ENCODE measurements at regions not wholly inside any gene's neighbourhood (a gene's known extent, or its start where the extent isn't known, plus 50 kb on each side); places are given as distances from the start of the nearest gene placed in this dataset.

- no peak overlapping the region for H3K14ac ChIP-seq (replicated peaks; ENCODE audit: low read depth, low read length)
- no peaks in the 10 kb centered on the region for H3K9me3 ChIP-seq (ENCODE audit: control insufficient read depth, insufficient read depth, low read length)
- H2BK20ac ChIP-seq (ENCODE audit: low read depth, low read length) = no peak overlapping the region
- no TSS peak for BruUV-seq (replicated peaks)
- intact Hi-C loops (cut with micrococcal nuclease) = no loop called here
- no peak overlapping the region for H3K27ac ChIP-seq (ENCODE audit: insufficient read depth, low read length)
- H3K27me3 ChIP-seq (ENCODE audit: control insufficient read depth, insufficient read depth, low read length) = no peaks in the 10 kb centered on the region
- H3K4me1 ChIP-seq (ENCODE audit: control insufficient read depth, insufficient read depth, low read length) = no peaks in the 10 kb centered on the region
- no peaks in the 10 kb centered on the region for H4K20me1 ChIP-seq (ENCODE audit: insufficient read depth, low read length)
- H3K9ac ChIP-seq (ENCODE audit: low read depth, low read length) = no peak overlapping the region
- ChIA-PET POLR2A (ENCODE audit: unreplicated experiment) (no interaction called here), CTCF (no interaction called here)
- H4K8ac ChIP-seq (ENCODE audit: low read depth in 2 of 2, low read length in 2 of 2) = no peak overlapping the region
- no peak overlapping the region for H2BK5ac ChIP-seq (ENCODE audit: low read depth, low read length, poor library complexity, severe bottlenecking)
- H3K23ac ChIP-seq (ENCODE audit: low read depth, low read length) = no peak overlapping the region
- H3K36me3 ChIP-seq (ENCODE audit: control insufficient read depth, insufficient read depth, low read length) = no peaks in the 10 kb centered on the region
- dilution Hi-C loops (cut with HindIII; ENCODE audit: low sequenced_read_pairs, unreplicated experiment) = no loop called here
- H2AFZ ChIP-seq (replicated peaks; ENCODE audit: low read length, poor library complexity) = no peak overlapping the region
- no peak overlapping the region for H3K56ac ChIP-seq (ENCODE audit: extremely low read depth, insufficient read depth, low read length)
- no peak for TF ChIP-seq MAZ (IDR thresholded peaks at IDR 0.05; ENCODE audit: borderline replicate concordance, low read depth, low read length)
- no peak for TF ChIP-seq USF2 (IDR thresholded peaks at IDR 0.05; ENCODE audit: low read depth, low read length)
- no peak for TF ChIP-seq FOS (IDR thresholded peaks at IDR 0.05; ENCODE audit: low read depth, low read length)
- no peak for TF ChIP-seq POLR2A (IDR thresholded peaks at IDR 0.05; ENCODE audit: low read depth, low read length)
- no peak for TF ChIP-seq RCOR1 (IDR thresholded peaks at IDR 0.05; ENCODE audit: insufficient replicate concordance, low read length)
- TF ChIP-seq CTCF (conservative IDR thresholded peaks at IDR 0.05; ENCODE audit: low read depth, low read length) = no peak
- TF ChIP-seq RAD21 (IDR thresholded peaks at IDR 0.05; ENCODE audit: low read length) = no peak
- no peak for TF ChIP-seq MAFK (IDR thresholded peaks at IDR 0.05; ENCODE audit: low read depth, low read length)
- TF ChIP-seq RFX5 (IDR thresholded peaks at IDR 0.05; ENCODE audit: low read depth, low read length) = no peak
- TF ChIP-seq BHLHE40 (IDR thresholded peaks at IDR 0.05; ENCODE audit: low read depth, low read length) = no peak
- TF ChIP-seq ELK1 (IDR thresholded peaks at IDR 0.05; ENCODE audit: borderline replicate concordance, low read depth, low read length) = no peak
- TF ChIP-seq MXI1 (IDR thresholded peaks at IDR 0.05; ENCODE audit: borderline replicate concordance, low read depth, low read length) = no peak
- TF ChIP-seq NFE2L2 (IDR thresholded peaks at IDR 0.05; ENCODE audit: low read depth, low read length) = no peak
- TF ChIP-seq CHD1 (IDR thresholded peaks at IDR 0.05; ENCODE audit: low read depth, low read length) = no peak
- no peak for TF ChIP-seq CEBPB (IDR thresholded peaks at IDR 0.05; ENCODE audit: low read depth, low read length)
- H3K18ac ChIP-seq (ENCODE audit: low read depth, low read length) = no peak overlapping the region
- no peak overlapping the region for H4K91ac ChIP-seq (ENCODE audit: insufficient read depth, low read depth, low read length)
- H2AK5ac ChIP-seq (ENCODE audit: low read depth, low read length) = no peak overlapping the region
- in situ Hi-C loops (cut with MboI; ENCODE audit: low sequenced_read_pairs) = no loop called here
- ATAC-seq (ENCODE audit: low read depth) = no peak
- no peak for DNase-seq
- no peak overlapping the region for H2BK120ac ChIP-seq (ENCODE audit: low read depth, low read length)
- WGBS, 2 experiments (ENCODE audit: extremely low coverage in 2 of 2, insufficient read length in 1 of 2) = no CpG with 5 or more reads among the region's 1 CpG
- H3K4me2 ChIP-seq (ENCODE audit: low read depth, low read length) = no peak overlapping the region
- no peak overlapping the region for H2AK9ac ChIP-seq (replicated peaks; ENCODE audit: low read depth, low read length, poor library complexity)
- H3K79me1 ChIP-seq (ENCODE audit: low read depth in 1 of 2, low read length in 2 of 2) = no peaks in the 10 kb centered on the region
- H2BK15ac ChIP-seq (ENCODE audit: low read depth, low read length) = no peak overlapping the region
- H3K4ac ChIP-seq (ENCODE audit: low read depth, low read length) = no peak overlapping the region
- no peak overlapping the region for H4K5ac ChIP-seq (ENCODE audit: low read depth, low read length)
- no peaks in the 10 kb centered on the region for H3K9me1 ChIP-seq (ENCODE audit: insufficient read depth, low read length)
- H3K4me3 ChIP-seq (ENCODE audit: insufficient read depth, low read depth, low read length) = no peak overlapping the region
These were observed 892.3 kb upstream of the CHORDC1 start for GRCh38 chr11:91115116-91115515.

Data from IMR-90 (cell line).